Kidney capillary endothelial cell (primary cell): ENCODE measurements at regions not wholly inside any gene's neighbourhood (a gene's known extent, or its start where the extent isn't known, plus 50 kb on each side); places are given as distances from the start of the nearest gene placed in this dataset.
"Not testable (repeated sequence)": the region's sequence is repeated elsewhere in the genome, so short reads cannot be mapped to it uniquely, and the experiment has no call there.

Source experiments
- DNase-seq: peaks from one replicate; pipeline ENCODE4 v3.0.0-alpha.2; 2018; ENCODE audit warnings: low spot score

- no peak for DNase-seq
Measured at GRCh38 chr2:223181561-223181960, 129.6 kb downstream of the KCNE4 start.

DNA sequence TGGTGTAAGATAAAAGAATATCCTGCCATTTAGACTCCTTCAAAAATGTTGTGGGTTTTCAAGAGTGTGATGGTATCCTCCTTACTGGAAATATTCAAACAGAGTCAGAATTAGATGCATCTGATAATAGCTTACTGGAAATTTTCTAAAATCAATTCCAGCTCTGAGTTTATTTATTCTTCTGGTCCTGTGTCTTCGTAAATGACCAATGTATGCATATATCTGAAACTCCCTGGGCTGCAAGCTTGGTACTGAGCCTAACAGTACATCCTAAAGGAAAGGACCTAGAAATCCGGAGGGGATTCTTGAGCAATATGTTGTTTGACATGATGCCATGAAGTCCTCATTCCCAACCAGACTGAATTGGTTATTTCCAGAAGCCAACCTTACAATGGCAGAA lies 130.4 kb downstream of the KCNE4 start:
- no peak for DNase-seq

- no peak for DNase-seq
Measured at GRCh38 chr2:223185638-223186037, 133.6 kb downstream of the KCNE4 start.

GRCh38 chr2:223187256-223187655 lies 135.3 kb downstream of the KCNE4 start:
- no peak for DNase-seq

GRCh38 chr2:223190561-223191206 lies 138.7 kb downstream of the KCNE4 start:
- not testable (repeated sequence) for DNase-seq

- no peak for DNase-seq
Measured at GRCh38 chr2:223196331-223196730, 144.3 kb downstream of the KCNE4 start.

DNA sequence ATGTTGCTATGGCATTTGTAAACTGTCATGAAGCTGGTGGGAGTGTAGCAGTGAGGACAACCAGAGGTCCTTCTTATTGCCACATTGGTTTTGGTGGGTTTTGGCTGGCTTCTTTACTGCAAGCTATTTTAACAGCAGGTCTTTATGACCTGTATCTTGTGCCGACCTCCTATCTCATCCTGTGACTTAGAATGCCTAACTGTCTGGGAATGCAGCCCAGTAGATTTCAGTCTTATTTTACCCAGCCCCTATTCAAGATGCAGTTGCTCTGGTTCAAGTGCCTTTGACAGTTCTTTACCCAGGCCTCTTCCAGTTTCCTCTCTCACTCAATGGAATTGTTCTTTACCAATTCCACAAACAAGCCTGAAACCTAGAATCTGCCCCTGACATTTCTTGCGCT lies 145.1 kb downstream of the KCNE4 start:
- no peak for DNase-seq

GRCh38 chr2:223199531-223200515 lies 147.8 kb downstream of the KCNE4 start:
- no peak for DNase-seq

DNA sequence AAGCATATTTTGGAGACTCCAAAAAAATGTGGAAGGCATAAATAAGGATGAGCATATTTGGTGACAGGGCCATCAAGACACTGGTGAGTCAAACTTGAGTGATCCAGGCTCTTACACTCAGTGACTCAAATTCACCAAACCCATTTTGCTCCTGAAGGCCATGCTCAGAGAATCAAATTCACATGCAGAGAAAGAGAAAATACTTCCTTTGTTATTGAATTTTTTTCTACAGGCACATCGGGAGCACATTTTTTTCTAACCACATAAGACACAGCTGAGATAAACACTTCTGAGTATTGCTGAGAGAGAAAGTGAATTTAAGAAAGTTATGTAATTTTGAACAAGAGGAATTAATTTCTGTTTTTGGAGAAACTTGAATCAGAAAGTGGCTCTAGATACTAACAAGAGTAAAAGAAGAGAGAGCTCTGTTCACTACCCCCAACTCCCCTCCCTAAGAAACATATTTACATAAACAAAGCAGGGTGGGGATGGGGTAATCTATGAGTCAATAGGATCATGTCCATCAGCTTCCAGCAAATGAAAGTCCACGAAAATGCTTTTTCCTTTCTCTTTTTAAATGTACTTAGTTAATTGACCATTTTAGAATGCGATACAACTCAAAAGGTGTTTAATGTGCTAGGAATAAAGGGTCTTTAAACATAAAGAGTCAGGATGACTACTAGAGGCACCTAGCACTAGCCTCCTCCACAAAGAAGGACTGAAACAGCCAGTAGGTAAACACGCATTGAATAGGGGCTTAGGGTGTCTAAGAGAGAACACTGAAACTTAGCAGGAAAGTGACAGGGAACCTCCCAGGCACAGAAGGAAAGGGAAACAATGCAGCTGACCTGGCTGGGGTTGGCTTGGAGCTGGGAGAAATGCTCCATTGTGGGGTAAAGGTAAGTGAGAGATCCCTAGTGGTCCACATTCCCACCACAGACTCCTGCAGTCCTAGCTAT lies 152.3 kb downstream of the KCNE4 start:
- DNase-seq, result no peak

- no peak for DNase-seq
Measured at GRCh38 chr2:223210489-223210888, 158.5 kb downstream of the KCNE4 start.

DNA sequence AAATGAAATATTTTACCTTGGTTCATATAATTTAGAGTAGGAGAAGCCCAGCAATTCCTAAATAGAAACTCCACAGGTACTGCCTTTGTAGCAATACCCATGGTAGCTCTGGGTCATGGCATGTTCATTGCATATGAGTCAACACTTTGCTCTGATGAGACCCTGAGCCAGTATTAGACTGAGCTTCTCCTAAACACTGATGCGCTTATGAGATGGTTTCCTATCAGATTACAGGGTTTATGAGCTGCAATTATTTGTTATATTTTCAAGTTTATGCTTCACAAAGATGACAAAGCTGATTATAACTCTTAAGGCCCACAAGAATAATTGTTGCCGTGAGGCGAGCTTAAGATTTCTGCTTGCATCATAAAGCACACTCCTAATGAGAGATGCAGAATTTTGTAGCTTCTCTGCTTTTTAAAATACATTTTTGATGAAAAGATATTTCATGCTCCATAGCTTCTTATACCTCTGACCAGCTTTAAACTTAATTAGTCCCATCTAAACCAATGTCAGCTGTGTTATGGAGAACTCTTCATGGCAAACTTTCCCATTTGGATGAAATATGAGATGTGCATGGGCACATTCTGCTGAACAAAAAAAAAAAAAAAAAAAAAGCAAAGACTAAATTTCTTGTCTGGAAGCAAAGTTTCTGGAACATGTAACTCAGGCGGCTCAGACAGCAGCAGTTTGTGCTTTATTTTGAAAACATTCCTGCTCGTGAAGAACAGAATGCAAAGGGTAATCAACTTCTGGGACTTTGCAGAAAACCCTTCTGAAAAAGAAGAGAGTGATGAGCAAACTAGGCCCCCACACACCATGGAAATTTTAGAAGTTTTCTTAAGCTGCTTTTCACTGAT lies 162.6 kb downstream of the KCNE4 start:
- no peak for DNase-seq

DNA sequence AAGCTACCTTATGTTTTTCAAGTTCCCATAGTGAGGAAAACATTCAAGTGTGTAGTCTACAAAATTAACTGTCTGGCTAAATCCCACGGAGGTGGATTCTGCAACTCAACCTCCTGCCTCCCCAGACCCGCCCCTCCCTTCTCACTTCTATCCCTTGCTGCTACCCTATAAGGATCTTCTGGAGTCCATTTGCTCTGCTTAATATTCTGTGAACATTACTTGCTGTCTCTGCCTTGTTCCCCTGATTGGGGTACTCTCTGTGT lies 163.2 kb downstream of the KCNE4 start:
- no peak for DNase-seq

- DNase-seq, result no peak
Measured at GRCh38 chr2:223217373-223217772, 165.4 kb downstream of the KCNE4 start.

- DNase-seq, result no peak
Measured at GRCh38 chr2:223218587-223219178, 166.7 kb downstream of the KCNE4 start.

DNA sequence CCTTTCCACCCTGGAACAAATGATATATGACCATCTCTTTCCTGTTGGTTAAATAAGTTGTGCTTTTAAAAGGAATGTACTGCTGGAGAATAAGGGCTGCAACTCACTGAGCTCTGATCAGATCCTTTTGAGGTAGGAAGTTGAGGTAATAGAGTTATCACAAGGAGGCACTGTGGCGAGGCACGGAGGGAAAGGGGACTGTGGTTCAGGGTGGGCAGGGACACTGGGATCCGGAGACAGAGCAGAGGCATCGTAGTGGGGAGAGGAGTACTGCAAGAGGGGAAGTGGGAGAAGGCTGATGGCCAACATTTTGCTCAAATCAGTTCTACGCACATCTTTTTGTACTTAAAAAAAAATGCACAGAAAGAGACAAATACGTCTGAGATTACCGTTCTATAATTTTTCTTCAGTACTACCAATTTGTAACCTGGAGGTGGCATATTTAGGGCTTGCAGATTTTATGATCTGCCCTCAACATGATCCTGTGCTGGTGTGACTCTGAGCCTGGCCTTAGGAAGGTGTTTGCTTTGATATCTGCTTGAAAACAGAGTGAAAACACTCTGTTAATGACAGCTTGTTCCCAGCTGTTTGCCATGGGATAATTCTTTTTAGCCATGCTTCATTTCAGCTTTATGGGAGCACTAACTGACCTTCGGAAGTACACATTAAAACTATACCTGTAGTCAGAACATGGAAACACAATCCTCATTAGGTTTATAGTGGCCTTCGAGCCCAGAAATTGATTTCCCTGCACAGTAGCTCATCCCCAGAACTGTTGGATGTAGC lies 168.1 kb downstream of the KCNE4 start:
- DNase-seq, result no peak

DNA sequence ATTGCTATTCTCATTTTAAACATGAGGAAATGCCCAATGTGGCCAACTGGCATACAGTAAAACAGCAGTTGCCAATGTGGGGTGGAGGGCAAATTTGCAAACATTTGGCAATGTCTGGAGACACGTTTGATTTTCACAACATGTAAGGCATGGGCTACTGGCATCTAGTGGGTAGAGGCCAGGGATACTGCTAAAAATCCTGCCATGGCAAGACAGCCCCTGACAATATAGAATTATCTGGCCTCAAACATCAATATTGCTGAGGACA lies 168.6 kb downstream of the KCNE4 start:
- no peak for DNase-seq

- DNase-seq, result no peak
Measured at GRCh38 chr2:223221139-223221835, 169.3 kb downstream of the KCNE4 start.

DNA sequence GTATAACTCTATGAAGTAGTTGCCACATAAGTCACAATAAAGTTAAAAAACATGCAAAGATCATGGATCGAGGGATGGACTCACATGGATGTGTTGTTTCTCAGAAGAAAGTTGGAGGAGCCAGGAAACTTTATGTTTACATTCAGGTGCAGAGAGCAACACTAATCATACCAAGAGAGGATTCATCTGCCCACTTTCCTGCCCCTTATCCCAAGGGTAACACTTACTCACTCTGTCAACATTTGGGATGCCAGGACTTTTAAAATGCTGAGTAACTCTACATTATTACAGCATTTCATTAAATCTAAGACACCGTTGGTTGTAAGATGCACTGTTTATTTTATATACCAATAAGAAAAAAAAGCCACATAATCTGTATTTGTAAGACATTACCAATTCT lies 170.4 kb downstream of the KCNE4 start:
- no peak for DNase-seq

- DNase-seq, result no peak
Measured at GRCh38 chr2:223223156-223223555, 171.2 kb downstream of the KCNE4 start.

DNA sequence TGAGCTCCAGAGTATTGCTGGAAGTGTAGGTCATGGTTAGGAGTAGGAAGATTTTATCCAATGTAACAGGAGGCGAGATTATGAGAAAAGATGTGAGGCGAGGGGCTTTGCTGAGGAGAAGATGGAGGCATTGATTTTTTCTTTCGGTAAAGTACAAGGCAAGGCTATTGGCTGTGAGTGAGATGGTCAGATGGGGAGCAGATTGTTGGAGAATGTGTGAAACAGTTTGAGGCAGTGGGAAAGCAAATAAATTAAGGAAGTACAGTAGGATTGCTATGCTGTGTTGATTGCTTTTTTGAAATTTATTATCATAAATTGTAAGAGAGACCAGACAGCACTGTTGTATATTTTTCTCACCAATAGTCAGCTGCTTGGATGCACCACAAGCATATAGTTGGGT lies 173.3 kb downstream of the KCNE4 start:
- no peak for DNase-seq
